T47D (cell line): ENCODE measurements at regions not wholly inside any gene's neighbourhood (a gene's known extent, or its start where the extent isn't known, plus 50 kb on each side); places are given as distances from the start of the nearest gene placed in this dataset.
A peak's percentile ranks its signal among the peaks of the same experiment; 100 is the strongest.

Source experiments
- DNase-seq, 2 experiments: peaks; one replicate each; pipeline versions ENCODE4 v3.0.0 to v3.0.0-alpha.2; 2011 to 2012; ENCODE audit warnings: low read depth in 1 of 2, low spot score in 1 of 2
- JUND ChIP-seq: IDR thresholded peaks from 2 replicates; pipeline ENCODE4 v1.6.1; 2012; ENCODE audit warnings: low read depth
- in situ Hi-C: cut with HindIII; loops from 2 replicates; pipeline ENCODE4 v1.10.0; 2016; ENCODE audit warnings: low sequenced_read_pairs, low pct_unique_long_range_greater_than_20kb

- DNase-seq, result no peak
- in situ Hi-C loops, result no loop called here
- no peak for TF ChIP-seq JUND
These were observed 484.5 kb downstream of the COG6 start for GRCh38 chr13:40139896-40140520.

- in situ Hi-C loops, result no loop called here
- no peak for TF ChIP-seq JUND
- DNase-seq, result no peak
These were observed 486.5 kb downstream of the COG6 start for GRCh38 chr13:40141859-40142555.

- no peak for TF ChIP-seq JUND
- DNase-seq, result no peak
- in situ Hi-C loops, result no loop called here
These were observed 487.6 kb downstream of the COG6 start for GRCh38 chr13:40143106-40143505.

- TF ChIP-seq JUND, result no peak
These were observed 488.1 kb downstream of the COG6 start for GRCh38 chr13:40143559-40143958.

GRCh38 chr13:40145139-40145538 lies 489.7 kb downstream of the COG6 start:
- TF ChIP-seq JUND, result no peak
- no peak for DNase-seq
- in situ Hi-C loops, result no loop called here

More at GRCh38 chr13:40143559-40143958, 488.1 kb downstream of the COG6 start:
- in situ Hi-C loops, result no loop called here
- DNase-seq, result no peak

- in situ Hi-C loops, result no loop called here
- no peak for DNase-seq
- no peak for TF ChIP-seq JUND
These were observed 490.6 kb downstream of the COG6 start for GRCh38 chr13:40146063-40146462.

- no peak for TF ChIP-seq JUND
- no peak for DNase-seq
- in situ Hi-C loops, result no loop called here
These were observed 491.2 kb downstream of the COG6 start for GRCh38 chr13:40146611-40147117.

- in situ Hi-C loops, result no loop called here
- no peak for DNase-seq
These were observed 492.6 kb downstream of the COG6 start for GRCh38 chr13:40148101-40148500.

GRCh38 chr13:40148742-40149141 lies 493.3 kb downstream of the COG6 start:
- in situ Hi-C loops, result no loop called here
- TF ChIP-seq JUND, result no peak

More at GRCh38 chr13:40148101-40148500, 492.6 kb downstream of the COG6 start:
- TF ChIP-seq JUND, result no peak

GRCh38 chr13:40149611-40150274 lies 494.3 kb downstream of the COG6 start:
- in situ Hi-C loops, result no loop called here
- no peak for TF ChIP-seq JUND
- DNase-seq, result no peak

More at GRCh38 chr13:40148742-40149141, 493.3 kb downstream of the COG6 start:
- DNase-seq, result no peak

GRCh38 chr13:40151673-40152072 lies 496.2 kb downstream of the COG6 start:
- no peak for TF ChIP-seq JUND
- in situ Hi-C loops, result no loop called here
- no peak for DNase-seq

GRCh38 chr13:40152145-40152544 lies 496.7 kb downstream of the COG6 start:
- no peak for TF ChIP-seq JUND
- in situ Hi-C loops, result no loop called here
- DNase-seq, result peak in 1 of 2 experiments; percentile 11

GRCh38 chr13:40152922-40153321 lies 497.5 kb downstream of the COG6 start:
- DNase-seq, result no peak
- in situ Hi-C loops, result no loop called here
- TF ChIP-seq JUND, result no peak
